GM18499 (cell line): ENCODE measurements at regions not wholly inside any gene's neighbourhood (a gene's known extent, or its start where the extent isn't known, plus 50 kb on each side); places are given as distances from the start of the nearest gene placed in this dataset.
"Not testable (repeated sequence)": the region's sequence is repeated elsewhere in the genome, so short reads cannot be mapped to it uniquely, and the experiment has no call there.

Source experiments
- ATAC-seq: cut with Tn5 transposase; IDR thresholded peaks from one replicate; pipeline ENCODE4 v1.9.1; 2021; ENCODE audit warnings: moderate number of reproducible peaks; ENCODE audit not compliant: insufficient read depth, unreplicated experiment

DNA sequence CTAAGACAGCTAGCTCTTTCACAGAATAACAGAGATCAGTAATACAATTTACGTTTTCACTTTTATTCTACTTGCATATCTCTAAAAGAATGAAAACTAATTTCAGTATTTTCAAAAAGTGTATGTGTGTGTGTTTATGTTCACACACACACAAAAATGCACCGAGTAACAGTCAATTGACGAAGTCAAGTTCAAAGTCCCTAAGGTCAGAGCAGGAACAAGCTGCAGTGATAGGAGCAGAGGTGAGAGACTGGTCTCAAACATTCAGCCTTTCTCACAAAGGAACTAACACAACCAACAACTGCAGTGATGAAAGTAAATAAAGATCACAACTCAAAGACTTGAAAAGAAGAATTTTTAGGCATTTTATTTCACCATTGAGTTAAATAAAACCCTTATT, 429.7 kb downstream of the C12orf50 start:
- ATAC-seq, result no peak

- no peak for ATAC-seq
Observed at GRCh38 chr12:87597114-87597513, 432.1 kb downstream of the C12orf50 start.

- ATAC-seq, result no peak
Observed at GRCh38 chr12:87596636-87597035, 432.6 kb downstream of the C12orf50 start.

GRCh38 chr12:87596134-87596533, 433.1 kb downstream of the C12orf50 start:
- ATAC-seq, result no peak

- no peak for ATAC-seq
Observed at GRCh38 chr12:87585882-87586557, 443.2 kb downstream of the C12orf50 start.

DNA sequence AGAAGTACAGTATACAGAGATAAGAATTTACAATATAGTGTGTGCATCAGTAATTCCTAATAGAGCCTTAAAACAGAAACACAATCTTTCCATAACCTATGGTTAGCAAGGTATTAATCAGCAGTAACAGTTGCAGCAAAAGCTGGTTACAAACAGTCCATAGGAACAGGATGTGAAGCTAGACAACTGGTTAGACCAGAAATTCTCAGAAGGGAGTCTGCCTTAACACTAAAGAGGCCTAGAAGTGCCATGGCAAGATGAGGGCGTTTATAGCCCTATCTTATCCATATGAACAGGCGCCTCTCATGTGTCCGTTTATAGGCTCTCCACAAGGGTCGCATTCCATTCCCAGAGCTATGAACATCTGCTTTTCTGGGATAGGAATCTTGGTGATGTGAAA, 450.1 kb downstream of the C12orf50 start:
- not testable (repeated sequence) for ATAC-seq

- ATAC-seq, result no peak
Observed at GRCh38 chr12:87575906-87576305, 453.3 kb downstream of the C12orf50 start.

GRCh38 chr12:87566918-87567317, 462.3 kb downstream of the C12orf50 start:
- ATAC-seq, result not testable (repeated sequence)

DNA sequence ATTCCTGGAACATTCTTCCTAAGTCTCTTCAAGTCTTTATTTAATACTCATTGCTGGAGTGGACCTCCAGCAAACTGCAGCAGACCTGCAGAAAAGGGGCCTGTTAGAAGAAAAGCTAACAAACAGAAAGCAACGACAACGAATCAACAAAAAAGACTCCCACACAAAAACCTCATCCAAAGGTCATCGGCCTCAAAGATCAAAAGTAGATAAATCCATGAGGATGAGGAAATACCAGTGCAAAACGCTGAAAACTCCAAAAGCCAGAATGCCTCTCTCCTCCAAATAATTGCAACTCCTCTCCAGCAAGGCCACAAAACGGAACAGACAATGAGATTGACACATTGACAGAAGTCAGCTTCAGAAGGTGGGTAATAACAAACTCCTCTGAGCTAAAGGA, 472.2 kb downstream of the C12orf50 start:
- no peak for ATAC-seq

- ATAC-seq, result not testable (repeated sequence)
Observed at GRCh38 chr12:87531213-87531612, 498.0 kb downstream of the C12orf50 start.

- ATAC-seq, result no peak
Observed at GRCh38 chr12:87529413-87529812, 499.8 kb downstream of the C12orf50 start.

- no peak for ATAC-seq
Observed at GRCh38 chr12:87520968-87521367, 508.2 kb downstream of the C12orf50 start.

DNA sequence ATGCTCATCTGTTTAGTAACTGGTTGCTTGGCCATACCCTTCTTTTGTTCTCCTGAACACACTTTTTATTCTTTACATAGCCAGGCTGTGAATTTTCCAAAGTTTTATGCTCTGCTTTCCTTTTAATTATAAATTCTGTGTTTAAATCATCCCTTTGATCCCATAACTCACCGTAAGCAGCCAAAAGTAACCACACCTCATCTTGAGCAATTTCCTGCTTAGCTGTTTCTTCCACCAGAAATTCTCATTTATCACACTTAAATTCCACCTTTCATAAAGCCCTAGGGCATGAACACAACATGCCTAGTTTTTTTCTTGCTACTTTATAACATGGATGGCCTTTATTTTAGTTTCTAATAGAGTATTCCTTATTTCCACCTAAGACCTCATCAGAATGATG, 510.7 kb downstream of the C12orf50 start:
- ATAC-seq, result no peak

GRCh38 chr12:87518036-87518435, 511.2 kb downstream of the C12orf50 start:
- no peak for ATAC-seq

GRCh38 chr12:87513536-87514280, 515.5 kb downstream of the C12orf50 start:
- no peak for ATAC-seq

DNA sequence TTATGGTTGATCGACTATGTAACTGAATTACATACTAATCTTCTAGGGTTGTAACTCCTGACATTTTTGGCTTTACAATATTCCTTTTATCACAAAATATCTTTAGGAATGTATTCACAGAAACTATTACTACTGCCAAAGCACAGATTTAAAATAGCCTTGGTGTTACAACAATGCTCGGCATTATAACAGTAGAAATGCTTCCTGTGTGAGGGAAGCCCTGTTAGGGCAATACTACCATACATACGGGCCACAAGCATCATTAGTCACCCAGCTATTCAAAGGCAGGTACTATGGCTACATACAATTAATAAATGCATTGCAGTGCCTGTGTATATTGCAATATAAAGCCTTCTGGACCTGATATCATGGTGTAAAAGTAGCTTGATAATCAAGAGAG, 517.8 kb downstream of the C12orf50 start:
- no peak for ATAC-seq

DNA sequence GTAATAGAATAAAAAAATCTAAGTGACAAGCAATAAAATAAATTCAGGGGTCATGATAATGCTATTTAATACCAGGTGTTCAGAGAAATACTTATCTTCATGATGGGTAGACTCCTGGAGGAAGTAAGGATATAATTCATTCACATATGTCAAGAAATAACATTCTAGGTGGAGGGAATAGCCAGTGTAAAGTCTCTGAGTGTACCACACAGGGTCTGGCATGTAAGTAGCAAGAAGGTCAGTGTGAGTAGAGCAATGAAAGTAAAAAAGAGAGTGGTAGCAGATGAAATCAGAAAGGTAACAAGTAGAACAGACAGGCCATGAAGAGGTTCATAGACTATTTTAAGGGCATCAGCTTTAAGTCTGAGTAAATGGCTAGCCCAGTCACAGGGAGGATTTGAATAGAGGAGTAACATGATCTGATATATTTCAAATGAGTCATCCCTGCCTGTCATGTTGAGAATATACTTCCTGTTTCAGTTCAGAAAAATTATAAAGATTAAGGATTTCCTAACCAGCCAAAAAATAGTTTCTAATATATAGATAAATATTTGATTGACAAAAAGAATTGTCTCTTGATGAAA, 519.9 kb downstream of the C12orf50 start:
- ATAC-seq, result no peak

GRCh38 chr12:87491598-87491997, 537.6 kb downstream of the C12orf50 start:
- no peak for ATAC-seq

GRCh38 chr12:87491089-87491488, 538.1 kb downstream of the C12orf50 start:
- ATAC-seq, result no peak

DNA sequence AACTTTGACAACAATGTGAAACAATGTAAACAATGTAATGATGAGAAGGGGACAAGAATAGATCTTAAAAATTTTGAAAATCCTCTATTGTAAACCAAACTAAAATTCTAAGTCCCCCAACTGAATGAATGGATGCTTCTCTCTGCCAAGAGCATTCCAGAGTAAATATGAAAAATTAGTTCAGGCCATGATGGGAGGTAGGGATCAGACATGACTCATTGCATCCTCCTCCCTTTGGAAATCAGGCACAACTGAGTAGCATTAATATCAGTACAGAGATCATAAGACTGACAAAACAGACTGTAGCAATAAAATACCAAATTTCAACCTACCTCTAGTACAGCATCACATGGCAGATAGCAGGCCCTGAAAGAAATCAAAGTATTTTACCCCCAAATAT, 559.9 kb downstream of the C12orf50 start:
- ATAC-seq, result no peak

GRCh38 chr12:87467936-87468335, 561.3 kb downstream of the C12orf50 start:
- ATAC-seq, result no peak

GRCh38 chr12:87464565-87464964, 564.6 kb downstream of the C12orf50 start:
- no peak for ATAC-seq
